ENCODE measurements at regions not wholly inside any gene's neighbourhood (a gene's known extent, or its start where the extent isn't known, plus 50 kb on each side); places are given as distances from the start of the nearest gene placed in this dataset.

DNA sequence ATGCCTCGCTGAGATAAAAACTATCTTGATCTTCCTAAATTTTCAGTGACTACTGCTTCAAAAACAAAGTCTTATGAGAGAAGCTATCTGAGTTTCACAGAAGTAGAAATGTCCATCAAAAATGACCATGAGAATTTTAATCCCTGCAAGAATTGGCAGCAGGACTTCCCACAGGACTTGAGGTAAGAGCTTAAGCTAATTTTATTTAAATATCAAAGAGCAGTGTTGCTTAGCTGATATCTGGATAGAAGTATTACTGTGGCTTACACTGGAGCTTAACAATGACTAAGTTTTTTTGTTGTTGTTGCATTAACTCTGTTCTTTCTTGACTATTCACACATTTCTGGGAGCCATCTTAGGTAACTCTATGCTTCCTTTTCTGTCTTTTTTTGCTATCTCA lies 60.8 kb upstream of the EPHA3 start:
- TF ChIP-seq TAF1 (IDR thresholded peaks at IDR 0.05; ENCODE audit: low read depth) (no peak), EZH2 (IDR thresholded peaks at IDR 0.05; ENCODE audit: borderline replicate concordance, insufficient read depth, low read length, poor library complexity, severe bottlenecking) (no peak), POLR2AphosphoS5 (IDR thresholded peaks at IDR 0.05) (no peak), EP300 (conservative IDR thresholded peaks at IDR 0.05; ENCODE audit: poor library complexity, severe bottlenecking) (no peak)
- TF ChIP-seq, protein P1, sequence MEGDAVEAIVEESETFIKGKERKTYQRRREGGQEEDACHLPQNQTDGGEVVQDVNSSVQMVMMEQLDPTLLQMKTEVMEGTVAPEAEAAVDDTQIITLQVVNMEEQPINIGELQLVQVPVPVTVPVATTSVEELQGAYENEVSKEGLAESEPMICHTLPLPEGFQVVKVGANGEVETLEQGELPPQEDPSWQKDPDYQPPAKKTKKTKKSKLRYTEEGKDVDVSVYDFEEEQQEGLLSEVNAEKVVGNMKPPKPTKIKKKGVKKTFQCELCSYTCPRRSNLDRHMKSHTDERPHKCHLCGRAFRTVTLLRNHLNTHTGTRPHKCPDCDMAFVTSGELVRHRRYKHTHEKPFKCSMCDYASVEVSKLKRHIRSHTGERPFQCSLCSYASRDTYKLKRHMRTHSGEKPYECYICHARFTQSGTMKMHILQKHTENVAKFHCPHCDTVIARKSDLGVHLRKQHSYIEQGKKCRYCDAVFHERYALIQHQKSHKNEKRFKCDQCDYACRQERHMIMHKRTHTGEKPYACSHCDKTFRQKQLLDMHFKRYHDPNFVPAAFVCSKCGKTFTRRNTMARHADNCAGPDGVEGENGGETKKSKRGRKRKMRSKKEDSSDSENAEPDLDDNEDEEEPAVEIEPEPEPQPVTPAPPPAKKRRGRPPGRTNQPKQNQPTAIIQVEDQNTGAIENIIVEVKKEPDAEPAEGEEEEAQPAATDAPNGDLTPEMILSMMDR (IDR thresholded peaks at IDR 0.05; ENCODE audit: poor library complexity, severe bottlenecking) = no peak
- TF ChIP-seq, protein P2, sequence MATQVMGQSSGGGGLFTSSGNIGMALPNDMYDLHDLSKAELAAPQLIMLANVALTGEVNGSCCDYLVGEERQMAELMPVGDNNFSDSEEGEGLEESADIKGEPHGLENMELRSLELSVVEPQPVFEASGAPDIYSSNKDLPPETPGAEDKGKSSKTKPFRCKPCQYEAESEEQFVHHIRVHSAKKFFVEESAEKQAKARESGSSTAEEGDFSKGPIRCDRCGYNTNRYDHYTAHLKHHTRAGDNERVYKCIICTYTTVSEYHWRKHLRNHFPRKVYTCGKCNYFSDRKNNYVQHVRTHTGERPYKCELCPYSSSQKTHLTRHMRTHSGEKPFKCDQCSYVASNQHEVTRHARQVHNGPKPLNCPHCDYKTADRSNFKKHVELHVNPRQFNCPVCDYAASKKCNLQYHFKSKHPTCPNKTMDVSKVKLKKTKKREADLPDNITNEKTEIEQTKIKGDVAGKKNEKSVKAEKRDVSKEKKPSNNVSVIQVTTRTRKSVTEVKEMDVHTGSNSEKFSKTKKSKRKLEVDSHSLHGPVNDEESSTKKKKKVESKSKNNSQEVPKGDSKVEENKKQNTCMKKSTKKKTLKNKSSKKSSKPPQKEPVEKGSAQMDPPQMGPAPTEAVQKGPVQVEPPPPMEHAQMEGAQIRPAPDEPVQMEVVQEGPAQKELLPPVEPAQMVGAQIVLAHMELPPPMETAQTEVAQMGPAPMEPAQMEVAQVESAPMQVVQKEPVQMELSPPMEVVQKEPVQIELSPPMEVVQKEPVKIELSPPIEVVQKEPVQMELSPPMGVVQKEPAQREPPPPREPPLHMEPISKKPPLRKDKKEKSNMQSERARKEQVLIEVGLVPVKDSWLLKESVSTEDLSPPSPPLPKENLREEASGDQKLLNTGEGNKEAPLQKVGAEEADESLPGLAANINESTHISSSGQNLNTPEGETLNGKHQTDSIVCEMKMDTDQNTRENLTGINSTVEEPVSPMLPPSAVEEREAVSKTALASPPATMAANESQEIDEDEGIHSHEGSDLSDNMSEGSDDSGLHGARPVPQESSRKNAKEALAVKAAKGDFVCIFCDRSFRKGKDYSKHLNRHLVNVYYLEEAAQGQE (IDR thresholded peaks at IDR 0.05; ENCODE audit: borderline replicate concordance) = no peak

All from neural cell (in vitro differentiated cells).